ENCODE measurements at regions not wholly inside any gene's neighbourhood (a gene's known extent, or its start where the extent isn't known, plus 50 kb on each side); places are given as distances from the start of the nearest gene placed in this dataset.

DNA sequence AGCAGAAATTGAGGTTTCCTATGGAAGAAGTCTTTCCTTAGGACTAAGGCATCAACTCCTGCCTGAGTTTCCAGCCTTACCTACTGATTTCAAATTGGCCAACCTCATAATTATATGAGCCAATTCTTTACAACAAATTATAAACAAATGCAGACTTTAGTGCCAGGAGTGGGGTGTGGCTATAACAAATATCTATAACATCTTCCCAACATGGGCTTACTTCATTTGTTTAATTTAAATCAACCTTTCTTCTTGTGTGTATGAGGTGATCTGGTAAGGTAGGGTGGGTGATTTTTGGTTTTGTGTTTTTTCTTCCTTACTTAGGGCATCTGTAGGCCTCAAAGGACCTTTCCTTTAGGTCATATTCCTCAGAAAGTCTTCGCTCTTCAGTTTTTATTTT is 354.9 kb downstream of the SHANK2 start:
- no peak for TF ChIP-seq ELF1 (IDR thresholded peaks at IDR 0.05)
- TF ChIP-seq JUND (IDR thresholded peaks at IDR 0.05) = no peak

Measured in SK-N-SH (cell line).